GM21717 (cell line): ENCODE measurements at regions not wholly inside any gene's neighbourhood (a gene's known extent, or its start where the extent isn't known, plus 50 kb on each side); places are given as distances from the start of the nearest gene placed in this dataset.
A peak's percentile ranks its signal among the peaks of the same experiment; 100 is the strongest.
"Not testable (repeated sequence)": the region's sequence is repeated elsewhere in the genome, so short reads cannot be mapped to it uniquely, and the experiment has no call there.

Experiments
- ATAC-seq: cut with Tn5 transposase; IDR thresholded peaks from one replicate; pipeline ENCODE4 v1.9.1; 2021; ENCODE audit warnings: mild to moderate bottlenecking, moderate library complexity; ENCODE audit not compliant: unreplicated experiment

DNA sequence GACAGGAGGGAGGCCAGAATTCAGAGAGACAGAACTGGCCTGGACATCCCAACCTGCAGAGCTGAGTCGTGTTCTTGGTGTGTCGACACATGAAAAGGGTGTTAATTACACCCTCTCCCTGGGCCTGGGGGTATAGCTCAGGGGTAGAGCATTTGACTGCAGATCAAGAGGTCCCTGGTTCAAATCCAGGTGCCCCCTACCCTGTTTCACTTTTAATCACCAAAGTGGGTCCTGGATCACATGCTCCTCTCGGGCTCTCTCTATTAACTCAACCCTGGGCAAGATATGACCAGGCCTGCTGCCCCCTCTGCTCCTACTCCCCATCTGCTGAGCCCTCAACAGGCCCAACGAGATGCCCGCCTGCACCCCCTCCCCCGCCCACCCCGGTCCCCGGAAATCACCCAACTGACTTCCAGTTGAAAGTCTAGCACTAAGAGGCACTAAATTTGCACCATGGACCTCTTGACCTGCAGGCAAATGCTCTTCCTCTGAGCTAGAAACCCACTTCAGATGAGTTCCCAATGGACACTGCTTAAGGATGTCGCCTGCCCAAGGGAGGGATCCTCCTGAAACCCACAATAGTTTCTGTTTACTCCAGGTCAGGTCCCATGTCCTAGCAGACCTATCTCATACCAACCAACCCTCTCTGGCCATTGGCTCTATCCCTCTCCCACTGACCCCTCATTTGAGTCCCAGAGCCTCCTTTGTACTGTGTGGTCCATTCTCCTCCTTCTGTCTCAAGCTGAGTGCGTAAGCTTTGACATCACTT is 137.6 kb downstream of the ZNF467 start:
- ATAC-seq = no peak

DNA sequence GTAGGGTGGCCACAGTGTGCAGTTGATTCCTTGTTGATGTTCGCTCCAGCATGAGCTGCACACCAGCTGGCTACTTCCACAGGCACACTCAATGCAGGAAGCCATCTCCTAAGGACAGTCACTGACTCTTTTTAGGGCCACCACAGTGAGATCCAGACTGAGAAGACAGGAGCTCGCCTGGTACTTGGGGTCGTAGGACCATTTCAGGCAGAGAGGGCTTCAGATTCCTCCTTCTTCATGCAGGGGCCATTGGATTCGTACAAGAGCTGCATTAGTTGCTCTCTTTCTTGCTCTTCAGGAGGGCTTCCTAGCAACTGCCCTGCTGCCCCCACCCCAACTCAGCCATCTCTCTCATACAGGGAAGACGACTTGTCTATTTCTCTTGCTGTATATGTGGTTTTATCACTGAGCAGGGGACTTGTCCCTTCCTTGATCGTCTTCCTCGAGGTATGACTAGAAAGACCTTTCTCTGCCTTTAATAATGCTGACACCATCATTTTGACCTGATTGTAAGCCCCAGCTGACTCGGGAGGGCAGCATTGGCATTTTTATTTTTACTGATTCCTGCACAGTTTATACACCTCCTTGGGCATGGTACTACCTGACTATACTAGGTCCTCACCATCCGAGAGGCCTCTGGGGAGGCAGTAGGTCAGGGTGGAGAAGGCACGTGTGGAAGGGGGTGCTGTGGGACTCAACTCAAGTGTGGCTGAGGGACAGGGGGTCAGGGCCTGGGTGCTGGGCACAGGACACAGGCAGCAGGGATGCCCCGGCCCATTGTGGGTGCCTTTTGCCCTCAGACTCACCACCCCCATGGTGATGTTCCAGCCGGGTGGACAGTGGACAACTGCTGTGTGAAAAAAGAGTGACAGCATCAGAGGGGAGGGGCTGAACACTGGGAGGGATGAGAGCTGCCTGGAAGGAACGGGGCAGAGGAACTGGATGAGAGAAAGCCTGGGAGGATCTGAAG is 136.7 kb upstream of the ZNF746 start:
- ATAC-seq = no peak

DNA sequence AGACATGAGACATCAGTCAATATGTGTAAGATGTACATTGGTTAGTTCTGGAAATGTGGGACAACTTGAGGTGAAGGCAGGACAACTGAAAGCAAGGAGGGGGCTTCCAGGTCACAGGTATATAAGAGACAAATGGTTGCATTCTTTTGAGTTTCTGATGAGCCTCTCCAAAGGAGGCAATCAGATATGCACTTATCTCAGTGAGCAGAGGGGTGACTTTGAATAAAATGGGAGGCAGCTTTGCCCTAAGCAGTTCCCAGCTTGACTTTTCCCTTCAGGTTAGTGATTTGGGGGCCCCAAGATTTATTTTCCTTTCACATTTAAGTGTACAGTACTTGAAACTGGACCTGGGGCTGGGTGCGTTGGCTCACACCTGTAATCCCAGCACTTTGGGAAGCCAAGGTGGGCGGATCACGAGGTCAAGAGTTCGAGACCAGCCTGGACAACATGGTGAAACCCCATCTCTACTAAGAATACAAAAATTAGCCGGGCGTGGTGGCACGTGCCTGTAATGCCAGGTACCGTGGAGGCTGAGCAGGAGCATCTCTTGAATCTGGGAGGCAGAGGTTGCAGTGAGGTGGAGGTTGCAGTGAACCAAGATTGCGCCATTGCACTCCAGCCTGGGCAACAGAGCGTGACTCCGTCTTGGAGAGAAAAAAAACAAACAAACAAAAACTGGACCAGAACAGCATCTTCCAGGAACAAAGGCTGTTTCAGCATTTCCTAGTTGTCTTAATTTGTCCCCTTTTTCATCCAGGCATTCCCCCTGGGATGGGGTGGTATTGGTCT is 130.9 kb upstream of the ZNF746 start:
- not testable (repeated sequence) for ATAC-seq

DNA sequence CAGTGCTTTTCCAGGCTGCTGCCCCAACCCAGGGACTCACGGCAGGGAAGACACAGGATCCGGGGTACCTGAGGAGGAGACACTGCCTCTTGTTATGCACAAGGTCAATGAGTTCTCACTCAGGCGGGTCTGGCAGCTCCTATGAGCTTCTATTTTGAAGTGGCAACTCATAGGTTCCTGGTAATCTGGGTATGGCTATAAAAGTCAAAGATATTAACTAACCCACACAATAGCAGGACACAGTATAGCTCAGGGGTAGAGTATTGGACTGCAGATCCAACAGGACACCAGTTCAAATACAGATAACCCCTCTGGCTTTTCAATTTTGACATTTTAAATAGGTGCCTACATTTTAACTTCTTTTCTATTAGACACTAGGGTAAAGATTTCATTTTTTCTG is 130.3 kb upstream of the ZNF746 start:
- no peak for ATAC-seq

DNA sequence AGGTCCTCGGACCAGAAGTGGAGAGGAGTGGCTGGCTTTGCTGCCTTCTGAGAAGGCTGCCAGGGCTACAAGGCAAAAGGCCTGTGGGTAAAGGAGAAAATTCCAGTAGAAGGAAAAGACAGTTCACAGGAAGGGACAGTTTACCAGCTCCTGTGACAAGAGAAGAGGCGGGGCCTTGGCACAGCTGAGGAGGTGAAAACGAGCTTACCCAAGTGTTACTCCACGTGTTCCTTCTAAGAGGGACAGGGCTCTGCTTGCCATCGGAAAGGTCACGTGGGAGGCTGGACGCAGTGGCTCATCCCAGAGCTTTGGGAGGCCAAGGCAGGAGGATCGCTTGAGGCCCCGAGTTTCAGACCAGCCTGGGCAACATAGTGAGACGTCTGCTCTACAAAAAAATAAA is 129.4 kb upstream of the ZNF746 start:
- no peak for ATAC-seq

DNA sequence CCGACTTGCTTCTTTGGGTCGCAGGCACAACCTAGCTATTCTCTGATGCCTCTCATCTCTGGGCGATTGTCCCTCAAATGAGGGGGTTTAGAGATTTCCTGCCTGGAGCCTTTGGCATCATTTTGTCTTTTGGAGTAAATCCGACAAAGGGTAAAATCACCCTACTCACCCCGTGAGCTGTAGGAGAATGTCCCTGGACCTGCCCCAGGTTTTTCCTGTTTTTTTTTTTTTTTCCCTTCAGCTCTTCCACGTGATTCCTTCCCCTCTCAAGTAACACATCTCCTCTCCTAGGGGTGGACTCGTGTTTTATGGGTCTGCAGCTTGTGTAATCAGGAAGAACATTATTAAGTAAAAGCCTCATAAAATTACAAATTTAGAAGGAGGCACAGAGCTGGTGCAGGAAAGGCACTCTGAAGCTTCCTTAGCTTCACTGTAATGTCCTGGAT is 128.4 kb upstream of the ZNF746 start:
- no peak for ATAC-seq

DNA sequence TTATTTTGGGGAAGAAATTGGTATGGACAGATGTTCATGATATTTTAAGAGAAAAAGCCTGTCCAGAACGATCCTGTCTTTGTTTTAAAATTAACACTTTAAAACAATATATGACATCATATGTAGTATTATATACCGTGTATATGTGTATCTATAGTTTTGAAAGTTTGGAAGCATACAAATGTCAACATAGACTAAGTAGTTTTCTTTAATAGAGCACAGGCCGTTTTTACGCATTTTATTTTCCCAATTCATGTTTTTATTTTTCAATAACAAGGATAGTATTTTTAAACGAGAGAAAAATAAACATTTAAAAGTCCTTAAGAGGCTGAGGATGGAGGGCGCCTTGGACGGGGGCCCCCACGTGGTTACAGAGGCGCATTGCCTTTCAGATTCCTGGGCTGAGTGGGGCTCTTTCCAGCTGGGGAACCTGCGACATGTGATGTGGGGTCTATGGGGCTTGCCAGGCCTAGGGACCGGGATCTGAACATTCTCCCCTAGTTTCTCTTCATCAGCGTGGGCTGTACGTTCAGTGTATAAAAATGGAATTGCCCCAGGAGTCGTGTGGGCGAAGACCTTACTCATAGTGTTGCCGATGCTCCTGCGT is 127.8 kb upstream of the ZNF746 start:
- no peak for ATAC-seq

DNA sequence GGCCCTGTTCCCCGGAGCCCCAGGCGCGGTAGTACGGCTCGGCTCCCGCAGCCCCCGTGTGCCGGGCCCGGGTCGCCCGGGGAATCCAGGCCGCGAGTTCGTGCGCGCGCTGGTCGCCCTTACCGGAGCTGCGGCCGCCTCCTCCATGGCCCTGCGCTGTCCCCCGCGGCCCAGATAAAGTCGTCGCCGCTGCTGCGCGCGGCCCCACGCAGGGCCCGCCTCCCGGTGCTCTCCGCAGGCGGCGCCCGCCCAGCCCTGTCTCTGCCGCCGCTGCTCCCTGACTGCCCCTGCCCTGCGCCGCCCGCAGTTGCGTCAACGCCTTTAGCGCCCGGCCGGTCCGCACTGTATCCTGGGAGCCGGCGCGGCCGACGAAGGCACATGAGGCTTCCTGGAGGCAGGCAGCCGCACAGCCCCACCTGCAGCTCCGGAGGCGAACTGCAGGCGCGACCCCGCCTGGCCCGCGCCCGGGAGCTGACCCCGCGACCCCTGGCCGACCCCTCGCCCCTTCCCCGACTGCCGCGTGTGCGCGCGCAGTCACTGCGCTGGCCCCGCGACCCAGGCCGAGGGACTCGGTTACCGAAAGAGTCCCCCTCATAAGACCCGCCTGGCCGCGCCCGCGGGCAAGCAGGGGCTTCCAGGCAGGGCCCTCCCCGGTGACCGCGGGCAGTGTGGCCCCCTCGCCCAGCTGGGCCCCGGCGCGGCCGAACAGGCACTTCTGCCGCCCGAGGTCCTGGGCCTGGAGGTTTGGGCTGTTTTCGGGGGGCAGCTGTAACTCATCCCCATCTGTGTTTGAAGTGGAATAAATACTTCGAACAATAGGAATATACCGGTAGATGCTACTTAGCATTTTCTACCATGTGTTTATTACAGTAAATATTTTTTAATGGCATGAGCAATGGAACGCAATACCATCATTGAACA is 127.1 kb upstream of the ZNF746 start:
- peak; percentile 83 for ATAC-seq

DNA sequence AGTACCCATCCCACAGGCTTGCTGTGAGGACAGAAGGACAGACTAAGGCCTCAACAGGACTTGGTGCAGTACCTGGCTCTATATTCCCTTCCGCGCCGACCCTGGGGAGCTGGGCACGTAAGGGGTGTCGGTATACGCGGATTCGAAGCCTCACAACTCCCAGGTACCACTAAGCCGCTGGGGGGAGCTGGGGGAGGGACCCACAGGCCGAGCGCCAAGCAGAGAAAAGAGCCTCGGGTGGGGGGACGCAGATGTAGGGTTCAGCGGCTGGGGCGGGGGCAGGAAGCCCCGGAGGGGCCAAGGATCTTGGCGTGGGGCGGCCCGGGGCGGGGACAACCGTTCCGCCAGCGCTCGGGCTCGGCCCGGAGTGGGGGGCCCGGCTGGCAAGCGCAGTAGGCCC is 126.4 kb upstream of the ZNF746 start:
- peak; percentile 25 for ATAC-seq

DNA sequence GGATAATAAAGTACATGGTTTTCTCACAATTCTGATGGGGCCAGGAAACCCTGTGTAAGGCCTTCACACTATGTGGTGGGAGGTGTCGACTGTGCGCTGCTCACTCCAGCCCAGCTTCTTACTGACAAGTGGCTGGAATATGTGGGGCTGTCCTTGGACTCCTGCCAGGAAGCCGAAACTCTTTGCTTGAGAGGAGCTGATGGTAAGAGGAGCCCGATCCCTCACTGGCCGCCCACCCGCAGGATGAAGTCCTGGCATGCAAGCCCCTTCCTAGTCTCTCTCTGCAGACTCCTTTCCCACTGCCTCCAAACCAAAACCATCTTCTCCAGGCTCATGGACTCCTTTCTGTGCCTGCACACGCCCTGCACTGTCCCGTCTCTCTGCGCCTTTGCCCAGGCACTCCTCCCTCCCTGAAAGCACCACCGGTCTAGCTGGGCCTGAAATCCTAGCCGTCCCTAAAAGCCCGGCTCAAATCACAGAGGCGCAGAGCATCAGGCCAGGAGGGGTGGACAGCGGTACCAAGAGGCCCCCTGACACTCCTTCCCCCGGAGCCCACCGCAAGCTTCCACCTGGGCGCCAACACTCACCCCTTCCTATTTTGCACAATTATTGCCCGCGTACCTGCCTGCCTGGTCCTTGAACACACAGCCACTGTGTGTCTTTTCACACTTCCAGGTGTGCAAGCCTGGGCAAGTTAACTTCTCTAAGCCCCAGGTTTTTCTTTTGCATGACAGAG is 125.8 kb upstream of the ZNF746 start:
- ATAC-seq = not testable (repeated sequence)

DNA sequence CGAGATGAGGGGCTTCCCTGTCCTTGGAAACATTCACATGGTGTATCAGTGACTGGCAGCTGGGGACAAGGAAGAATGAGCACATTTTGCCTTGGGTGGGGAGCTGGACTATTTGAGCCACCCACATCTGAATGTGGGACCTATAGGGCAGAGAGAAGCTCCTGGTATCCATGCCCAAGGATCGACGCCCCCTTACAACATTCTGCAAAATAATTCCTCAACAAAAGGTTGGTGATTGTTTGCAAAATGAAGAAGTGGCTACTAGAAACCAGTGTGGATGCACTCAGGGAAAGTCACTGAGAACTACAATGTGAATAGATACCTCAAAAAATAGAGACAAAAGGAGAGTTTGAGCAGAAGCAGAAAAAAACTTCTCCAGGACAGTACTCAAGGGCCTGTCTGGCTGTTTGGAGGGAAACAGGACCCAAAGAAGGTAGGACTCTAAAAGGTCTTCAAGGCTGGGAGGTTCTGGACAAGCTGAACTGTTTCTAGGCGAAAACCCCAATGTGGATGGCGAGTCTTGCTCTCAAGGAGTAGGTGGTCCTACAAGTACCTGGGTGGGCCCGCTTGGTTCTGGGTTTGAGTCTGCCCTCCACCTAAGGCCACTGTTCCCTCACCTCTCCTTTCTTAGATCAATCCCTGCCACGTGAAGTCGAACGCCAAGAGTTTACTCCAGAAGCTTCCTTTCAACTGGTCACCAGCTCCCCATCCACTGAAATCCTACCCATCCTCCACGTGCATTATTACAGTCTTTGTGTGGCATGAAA is 125.0 kb upstream of the ZNF746 start:
- ATAC-seq = no peak

DNA sequence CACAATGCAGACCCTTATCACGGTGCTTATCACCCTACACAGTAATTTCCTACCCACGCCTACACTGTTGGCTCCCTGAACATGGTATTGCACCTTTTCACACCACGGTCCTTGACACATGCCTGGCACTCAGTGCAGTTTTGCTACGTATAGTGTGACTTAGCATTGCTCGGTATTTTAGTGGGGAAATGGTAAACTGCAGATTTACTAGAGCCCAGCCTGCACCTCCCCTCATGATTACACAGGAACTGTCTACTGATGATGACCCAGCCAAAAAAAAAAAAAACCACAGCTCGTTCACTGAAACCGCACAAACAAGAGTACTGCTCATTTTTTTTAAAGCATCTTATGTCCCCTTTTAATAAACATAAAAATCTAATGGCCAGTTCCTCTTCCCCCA is 124.2 kb upstream of the ZNF746 start:
- no peak for ATAC-seq

DNA sequence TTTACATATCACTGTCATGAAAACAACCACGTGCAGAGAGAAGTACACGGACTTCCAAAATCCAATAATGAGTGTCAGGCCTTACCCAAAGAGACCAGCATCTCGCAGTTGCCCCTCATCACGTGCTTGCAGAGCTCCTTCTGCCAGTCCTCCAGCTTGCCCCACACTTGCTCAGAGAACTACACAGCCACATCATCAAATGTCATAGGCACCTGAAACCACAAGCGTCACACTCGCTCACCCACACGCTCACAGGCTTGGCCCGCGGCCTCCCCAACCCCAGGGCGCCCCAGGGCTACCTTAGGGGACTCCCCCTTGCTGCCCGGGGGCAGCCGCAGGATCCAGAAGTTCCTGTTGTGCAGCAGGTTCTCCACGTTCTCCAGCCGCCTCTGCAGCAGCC is 123.4 kb upstream of the ZNF746 start:
- ATAC-seq = peak; percentile 49

DNA sequence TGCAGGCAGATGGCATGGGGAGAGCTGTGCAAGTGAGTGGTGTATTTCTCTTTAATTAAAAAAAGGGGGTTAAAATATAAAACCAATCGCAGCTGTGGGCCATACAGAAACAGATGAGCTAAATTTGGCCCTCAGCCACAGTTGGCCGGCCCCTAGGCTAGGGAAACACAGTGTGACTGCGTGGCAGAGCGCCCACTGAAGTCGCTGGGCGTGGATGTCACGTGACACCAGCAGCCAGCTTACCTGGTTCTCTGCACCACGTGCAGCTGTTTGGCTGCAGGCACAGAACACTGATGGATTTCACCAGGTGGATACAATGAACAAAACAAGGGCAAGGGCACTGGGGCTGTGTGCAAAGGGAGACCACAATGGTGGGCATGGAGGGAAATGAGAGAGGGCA is 119.3 kb upstream of the ZNF746 start:
- no peak for ATAC-seq

DNA sequence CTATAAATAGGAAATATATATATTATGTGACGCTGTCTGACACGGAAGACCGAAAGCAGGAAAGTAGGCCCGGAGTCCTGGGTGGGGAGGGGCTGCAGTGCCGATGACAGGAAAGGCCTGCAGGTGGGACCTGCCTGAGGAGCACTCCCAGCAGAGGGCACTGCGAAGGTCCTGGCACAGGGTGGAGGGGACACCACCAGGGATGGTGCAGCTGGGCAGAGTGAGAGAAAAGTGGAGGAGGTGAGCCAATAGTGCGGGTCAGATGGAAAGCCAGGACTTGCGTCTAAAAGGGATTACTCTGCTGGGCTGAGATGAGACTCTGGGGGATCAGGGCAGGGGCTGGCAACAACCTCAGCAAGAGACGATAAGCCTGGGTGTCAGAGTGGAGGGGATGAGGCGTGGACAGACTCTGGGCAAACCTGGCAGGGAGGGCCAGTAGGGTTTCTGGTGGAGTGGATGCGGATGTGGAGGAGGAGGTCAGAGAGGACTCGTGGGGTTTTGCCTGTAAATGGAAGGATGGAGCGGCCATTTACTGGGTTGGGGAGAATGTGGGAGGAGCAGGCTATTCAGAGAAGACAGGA is 118.2 kb upstream of the ZNF746 start:
- no peak for ATAC-seq

DNA sequence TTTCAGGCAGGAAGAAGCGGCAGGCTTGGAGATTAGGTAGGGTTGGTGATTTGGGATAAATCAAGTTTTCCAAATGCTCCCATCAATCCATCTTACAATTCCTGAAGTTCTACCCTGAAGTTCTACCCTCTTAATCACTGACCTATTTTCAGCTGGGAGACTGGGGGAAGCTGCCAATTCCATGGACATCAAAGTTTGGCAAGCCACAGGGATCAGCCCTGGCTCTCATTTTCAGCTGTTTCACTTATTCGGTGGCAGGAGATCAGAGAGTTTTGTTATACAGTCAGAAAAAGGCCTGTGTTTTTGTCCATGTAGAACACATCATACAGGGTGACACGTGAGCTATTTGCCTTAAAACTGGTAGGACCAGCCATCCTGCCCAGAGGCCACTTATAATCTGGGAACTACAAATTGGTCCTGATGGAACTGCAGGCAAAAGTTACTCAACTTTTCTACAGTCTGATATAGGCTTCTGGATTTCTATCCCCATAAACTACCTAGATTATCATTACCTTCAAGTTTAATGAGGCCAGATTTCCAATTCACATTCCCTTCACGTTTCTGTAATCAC is 112.9 kb upstream of the ZNF746 start:
- no peak for ATAC-seq

DNA sequence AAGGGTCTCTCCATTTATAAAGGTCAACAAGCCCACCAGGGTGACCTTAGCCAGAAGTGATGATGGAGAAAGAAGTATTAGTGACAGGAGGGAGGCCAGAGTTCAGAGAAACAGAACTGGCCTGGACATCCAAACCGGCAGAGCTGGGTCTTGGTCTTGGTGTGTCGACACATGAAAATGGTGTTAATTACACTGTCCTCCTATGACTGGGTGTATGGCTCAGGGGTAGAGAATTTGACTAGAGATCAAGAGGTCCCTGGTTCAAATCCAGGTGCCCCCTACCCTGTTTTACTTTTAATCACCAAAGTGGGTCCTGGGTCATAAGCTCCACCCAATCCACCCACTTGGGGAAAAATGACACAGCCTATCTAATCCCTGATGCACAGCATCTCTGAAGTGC is 110.6 kb upstream of the ZNF746 start:
- no peak for ATAC-seq

DNA sequence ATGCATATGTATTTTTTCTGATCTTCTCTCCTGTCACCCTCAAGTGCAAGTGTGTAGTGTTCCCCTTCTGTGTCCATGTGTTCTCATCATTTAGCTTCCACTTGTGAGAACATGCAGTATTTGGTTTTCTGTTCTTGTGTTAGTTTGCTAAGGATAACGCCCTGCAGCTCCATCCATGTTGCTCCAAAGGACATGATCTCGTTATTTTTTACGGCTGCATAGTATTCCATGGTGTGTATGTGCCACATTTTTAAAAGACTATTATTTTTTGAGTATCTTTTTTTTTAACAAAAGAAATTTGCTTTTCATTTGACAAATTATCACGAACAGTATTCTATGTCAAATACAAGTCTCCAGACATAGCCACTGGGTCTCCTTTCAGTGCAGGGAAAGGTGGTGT is 110.1 kb upstream of the ZNF746 start:
- no peak for ATAC-seq
